KG1 (cell line): ENCODE measurements at regions not wholly inside any gene's neighbourhood (a gene's known extent, or its start where the extent isn't known, plus 50 kb on each side); places are given as distances from the start of the nearest gene placed in this dataset.
"Not testable (repeated sequence)": the region's sequence is repeated elsewhere in the genome, so short reads cannot be mapped to it uniquely, and the experiment has no call there.

Experiments
- DNase-seq: peaks from one replicate; lab custom pipeline; 2025; lab: John Stamatoyannopoulos, UW

- DNase-seq: no peak
Observed at GRCh38 chr3:18189282-18190050, 235.7 kb downstream of the SATB1 start.

DNA sequence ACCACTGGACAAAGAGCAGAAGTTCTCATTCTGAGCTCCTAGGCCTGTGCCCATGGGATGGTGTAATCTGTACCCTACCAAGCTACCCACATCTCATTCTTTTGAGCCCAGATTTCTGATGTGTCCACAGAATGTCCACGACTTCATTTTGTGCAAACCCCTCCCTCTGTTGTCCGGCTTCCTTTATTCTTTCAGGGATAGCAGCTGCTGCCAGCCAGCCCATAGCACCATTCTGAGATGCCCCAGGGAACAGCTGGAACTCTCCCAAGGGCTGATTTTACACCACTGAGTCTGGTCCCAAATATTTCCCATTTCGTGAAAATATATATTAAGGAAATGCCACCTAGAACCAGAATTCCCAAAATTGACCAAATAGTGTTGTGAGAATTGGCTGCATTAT lies 236.6 kb downstream of the SATB1 start:
- DNase-seq: no peak

- DNase-seq: no peak
Observed at GRCh38 chr3:18185624-18186023, 239.5 kb downstream of the SATB1 start.

- not testable (repeated sequence) for DNase-seq
Observed at GRCh38 chr3:18182923-18183322, 242.2 kb downstream of the SATB1 start.

DNA sequence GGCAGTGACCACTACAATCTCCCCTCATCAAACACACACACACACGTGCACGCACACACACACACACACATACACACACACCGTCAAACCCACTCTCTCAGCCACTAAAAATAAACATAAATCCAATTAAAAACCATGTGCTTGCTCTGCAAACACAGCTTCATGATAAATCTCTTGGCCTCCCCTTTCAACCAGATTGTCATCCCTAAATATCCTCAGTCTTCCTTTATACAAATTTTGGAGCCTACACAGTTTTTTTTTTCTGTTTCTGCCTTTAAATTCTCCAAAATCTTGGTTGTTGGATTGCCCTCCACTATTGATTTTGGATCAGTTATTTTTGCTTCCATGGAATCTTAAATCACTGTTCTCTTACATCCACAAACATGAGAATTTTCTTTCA lies 245.6 kb downstream of the SATB1 start:
- no peak for DNase-seq

GRCh38 chr3:18177271-18177670 lies 247.9 kb downstream of the SATB1 start:
- DNase-seq: no peak

GRCh38 chr3:18173891-18174290 lies 251.2 kb downstream of the SATB1 start:
- DNase-seq: not testable (repeated sequence)

DNA sequence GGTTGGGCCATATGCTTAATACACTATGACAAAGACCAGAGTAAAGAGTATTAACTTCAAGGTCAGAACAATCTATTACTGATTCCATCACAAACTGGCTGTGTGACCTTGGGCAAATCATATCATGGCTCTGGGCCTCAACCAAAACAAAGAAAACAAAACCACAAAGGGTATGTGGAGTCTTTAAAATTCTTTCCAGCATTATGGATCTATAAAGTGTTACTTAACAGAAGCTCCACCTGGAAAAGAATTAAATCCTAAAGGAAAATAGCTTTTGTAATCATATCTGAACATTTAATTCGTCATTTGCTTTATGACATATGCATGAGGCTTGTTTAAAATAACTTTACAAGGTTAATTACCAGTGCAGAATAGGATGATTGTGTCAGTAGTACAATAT lies 265.5 kb downstream of the SATB1 start:
- DNase-seq: no peak

- DNase-seq: no peak
Observed at GRCh38 chr3:18153571-18154173, 271.5 kb downstream of the SATB1 start.

GRCh38 chr3:18151199-18151598 lies 273.9 kb downstream of the SATB1 start:
- DNase-seq: no peak

- DNase-seq: no peak
Observed at GRCh38 chr3:18149935-18150334, 275.2 kb downstream of the SATB1 start.

DNA sequence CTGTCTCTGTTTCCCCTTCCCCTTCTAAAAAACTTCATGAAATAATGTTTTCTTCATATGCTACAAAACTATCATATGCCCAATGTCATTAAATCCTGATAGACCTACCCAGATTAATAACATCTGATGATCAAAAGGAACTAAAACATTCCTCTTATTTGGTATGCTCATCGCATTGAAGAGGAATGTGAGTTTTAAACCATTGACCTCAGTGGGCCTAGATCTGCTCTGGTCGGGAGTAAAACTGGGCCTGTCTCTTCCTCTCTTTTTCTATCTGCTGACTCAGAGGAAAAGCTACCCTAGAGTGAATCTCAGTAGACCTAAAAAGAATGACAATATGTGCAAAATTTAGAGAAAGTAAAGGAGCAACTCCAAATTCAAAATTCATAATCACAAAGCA lies 275.8 kb downstream of the SATB1 start:
- no peak for DNase-seq

DNA sequence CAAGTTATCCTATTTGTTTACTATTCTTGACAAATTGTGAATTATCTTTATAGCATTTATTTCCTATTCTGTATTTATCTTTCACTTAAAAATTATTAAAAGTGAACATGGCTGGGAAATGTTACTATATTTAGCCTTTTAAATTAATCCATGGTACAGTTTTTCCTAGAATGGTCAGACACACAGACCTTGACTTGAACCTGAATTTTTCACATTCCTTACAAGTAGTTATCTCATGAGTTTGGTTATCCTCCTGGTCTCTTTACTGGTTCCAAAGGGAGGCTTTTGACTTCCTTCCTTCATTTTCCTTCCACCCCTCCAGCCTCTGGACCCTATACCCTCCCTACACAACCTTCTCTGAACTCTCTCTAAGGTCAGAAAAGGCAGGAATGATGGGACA lies 280.6 kb downstream of the SATB1 start:
- no peak for DNase-seq

DNA sequence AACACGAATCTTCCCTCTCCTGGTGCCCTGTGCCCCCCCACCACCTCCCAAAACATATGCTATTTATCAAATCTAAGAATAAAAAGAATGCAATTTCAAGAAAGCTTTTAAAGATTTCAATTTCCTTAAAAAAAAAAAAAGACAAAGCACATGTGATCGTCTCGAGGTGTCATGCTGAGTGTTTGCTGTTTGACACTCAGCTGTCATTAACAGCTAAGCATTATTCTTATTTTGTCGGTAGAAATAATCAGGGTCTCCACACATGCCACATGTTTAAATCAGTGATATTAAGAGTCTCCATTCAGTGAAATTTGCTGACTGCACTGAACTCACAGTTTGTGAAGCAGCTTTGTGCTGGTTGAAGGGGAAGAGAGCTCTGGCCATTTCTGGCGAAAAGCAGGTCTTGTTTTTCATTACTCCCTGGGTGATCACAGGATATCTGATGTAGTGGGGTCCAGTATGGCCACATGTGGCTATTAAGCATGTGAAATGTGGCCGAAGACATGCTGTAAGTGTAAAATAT lies 281.8 kb downstream of the SATB1 start:
- no peak for DNase-seq

DNA sequence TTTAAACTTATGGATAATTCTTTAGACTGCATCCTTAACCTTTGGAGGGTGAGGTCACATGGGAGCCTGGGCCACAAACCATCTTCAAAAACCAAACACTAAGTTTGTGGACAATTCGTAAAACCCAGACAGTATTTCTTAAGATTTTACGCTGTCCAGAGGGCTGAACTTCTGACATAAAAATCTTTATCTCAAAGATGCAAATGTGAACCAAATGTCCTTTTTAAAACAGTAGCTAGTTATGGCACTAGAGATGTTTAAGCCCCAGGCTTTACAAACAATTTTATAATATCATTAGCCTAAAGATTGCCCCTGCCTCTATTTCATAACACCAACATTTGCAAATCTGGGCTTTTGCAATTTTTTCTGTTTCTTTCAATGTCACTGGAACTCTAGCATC lies 287.2 kb downstream of the SATB1 start:
- DNase-seq: no peak

- no peak for DNase-seq
Observed at GRCh38 chr3:18135060-18135814, 289.9 kb downstream of the SATB1 start.

GRCh38 chr3:18134386-18135059 lies 290.6 kb downstream of the SATB1 start:
- no peak for DNase-seq

DNA sequence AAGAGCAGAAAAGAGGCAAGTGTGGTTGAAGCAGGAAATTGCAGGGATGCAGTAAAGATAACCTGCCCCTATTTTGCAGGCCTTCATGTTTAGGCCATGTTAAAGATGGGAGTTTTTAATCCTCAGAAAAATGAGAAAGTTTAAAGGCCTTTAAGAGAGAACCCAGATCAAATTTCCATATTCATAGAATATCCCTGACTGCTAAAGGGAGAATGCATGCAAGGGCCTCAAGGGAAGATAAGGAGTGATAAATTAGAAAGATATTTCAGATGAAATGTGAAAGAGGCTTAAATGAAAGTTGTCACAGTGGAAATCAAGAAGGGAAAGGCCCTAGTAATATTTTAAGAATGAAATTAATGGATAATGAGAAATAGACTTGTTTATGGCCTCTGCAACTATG lies 292.1 kb downstream of the SATB1 start:
- DNase-seq: no peak

DNA sequence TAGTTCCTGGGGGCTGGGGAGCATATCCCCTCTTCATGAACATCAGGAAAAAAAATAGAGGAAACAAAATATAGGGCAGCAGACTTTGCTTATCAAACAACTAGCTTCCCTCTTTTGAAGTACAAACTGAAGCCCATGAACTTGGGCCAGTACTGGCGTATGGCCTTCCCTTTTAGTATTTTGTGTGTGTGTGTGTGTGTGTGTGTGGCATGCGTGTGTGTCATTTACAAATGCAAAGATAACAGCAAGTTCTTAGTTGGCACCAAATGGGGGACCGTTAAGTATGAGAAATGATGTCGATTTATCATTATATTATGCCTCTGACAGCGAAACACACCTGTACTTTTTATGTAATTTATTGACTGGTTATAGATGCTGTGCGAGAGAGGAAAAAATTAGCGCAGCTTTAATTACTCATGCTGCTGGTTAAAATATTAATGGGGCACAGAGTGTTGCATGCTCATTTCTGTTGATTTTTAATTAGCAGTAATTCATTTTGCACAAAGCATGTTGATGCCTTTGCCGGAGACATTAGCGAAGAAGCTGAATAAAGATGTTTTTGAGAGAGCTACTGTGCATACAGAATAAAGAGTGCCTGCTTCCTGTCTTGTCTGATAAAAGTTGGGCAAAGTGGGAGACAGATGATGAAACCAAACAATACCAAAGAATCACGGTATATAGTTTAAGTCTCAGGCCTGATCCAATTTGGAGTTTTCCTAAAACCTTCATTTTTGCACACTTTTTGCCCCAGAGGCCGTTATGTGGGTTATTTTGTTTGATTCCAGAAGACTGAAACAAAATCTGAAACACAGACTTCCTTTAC lies 297.1 kb downstream of the SATB1 start:
- peak; percentile 27 for DNase-seq

DNA sequence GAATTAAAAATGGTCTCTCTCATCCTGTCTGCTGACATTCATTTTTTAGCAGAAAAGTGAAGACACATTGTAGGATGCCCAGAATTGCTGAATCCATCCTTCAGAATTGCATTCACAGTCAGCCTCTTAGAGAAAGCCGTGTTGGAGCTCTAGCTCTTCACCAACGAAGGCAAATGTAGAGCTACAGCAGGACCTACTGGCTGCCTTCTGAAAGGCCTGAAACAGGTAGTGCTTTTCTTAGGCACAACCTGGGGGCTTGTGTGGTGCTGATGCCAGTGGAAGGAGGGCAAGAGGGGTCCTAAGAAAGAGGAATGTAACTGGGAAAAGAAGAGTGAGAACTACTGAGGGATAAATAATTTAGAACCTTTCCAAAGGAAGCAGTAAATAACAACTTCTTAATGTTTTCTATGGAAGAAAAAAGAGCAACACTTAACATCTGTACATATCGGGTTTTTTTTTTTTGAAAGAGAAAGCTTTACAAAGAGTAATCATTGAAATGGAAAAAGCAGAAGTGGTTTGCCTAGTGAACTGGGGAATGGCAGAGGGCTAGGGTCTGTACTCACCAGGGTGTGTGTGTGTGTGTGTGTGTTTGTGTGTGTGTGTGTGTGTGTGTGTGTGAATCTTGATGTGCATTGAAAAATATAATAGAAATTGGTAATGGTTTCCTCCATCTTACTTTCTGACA lies 297.8 kb downstream of the SATB1 start:
- DNase-seq: peak; percentile 67

DNA sequence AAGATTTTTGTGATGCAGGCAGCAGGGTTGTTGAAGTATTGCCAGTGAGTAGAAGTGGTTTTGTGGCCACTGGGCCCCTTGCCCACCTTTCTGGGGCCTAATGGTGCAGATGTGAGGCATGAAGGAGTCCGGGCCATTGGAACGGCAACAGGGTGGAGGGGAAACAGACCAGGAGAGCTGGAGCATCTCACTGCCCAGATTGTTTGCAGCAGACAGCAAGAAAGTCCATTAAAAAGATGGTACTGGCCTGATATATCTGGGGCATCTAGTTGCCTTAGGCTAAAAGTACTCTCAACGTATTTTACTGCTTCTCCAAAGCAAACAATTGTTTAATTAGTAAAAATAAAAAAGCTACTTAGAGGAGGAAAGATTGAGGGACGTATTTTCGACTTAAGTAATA lies 298.4 kb downstream of the SATB1 start:
- DNase-seq: no peak
